ENCODE measurements at regions not wholly inside any gene's neighbourhood (a gene's known extent, or its start where the extent isn't known, plus 50 kb on each side); places are given as distances from the start of the nearest gene placed in this dataset.
A peak's percentile ranks its signal among the peaks of the same experiment; 100 is the strongest.

DNA sequence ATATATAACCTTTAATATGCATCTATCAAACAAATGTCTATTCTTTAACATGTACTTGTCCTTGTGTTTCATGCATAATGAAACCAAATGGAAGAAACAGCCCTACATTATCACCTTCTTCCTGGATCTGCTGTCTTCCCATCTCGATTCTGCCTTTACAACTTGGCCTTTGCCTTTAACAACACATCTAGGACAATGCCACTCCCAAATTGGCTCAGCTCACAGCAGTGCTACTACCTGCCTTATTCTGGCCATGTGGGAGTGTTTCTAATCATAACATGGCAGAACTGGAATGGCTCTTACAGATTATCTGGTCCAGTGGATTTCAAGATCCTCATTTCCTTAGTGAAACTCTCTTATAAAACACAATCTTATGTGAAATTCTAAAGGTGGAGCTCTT, 176.5 kb downstream of the CARTPT start:
- no peak for DNase-seq
- no peaks in the 10 kb centered on the region for H3K4me1 Mint-ChIP-seq
- H3K36me3 Mint-ChIP-seq, result no peaks in the 10 kb centered on the region
- H3K27me3 Mint-ChIP-seq, result peaks cover 14% of the 10 kb centered on the region
- H3K27ac Mint-ChIP-seq, result no peak overlapping the region
- no peak overlapping the region for H3K4me3 Mint-ChIP-seq
- H3K9me3 Mint-ChIP-seq, result no peaks in the 10 kb centered on the region

DNA sequence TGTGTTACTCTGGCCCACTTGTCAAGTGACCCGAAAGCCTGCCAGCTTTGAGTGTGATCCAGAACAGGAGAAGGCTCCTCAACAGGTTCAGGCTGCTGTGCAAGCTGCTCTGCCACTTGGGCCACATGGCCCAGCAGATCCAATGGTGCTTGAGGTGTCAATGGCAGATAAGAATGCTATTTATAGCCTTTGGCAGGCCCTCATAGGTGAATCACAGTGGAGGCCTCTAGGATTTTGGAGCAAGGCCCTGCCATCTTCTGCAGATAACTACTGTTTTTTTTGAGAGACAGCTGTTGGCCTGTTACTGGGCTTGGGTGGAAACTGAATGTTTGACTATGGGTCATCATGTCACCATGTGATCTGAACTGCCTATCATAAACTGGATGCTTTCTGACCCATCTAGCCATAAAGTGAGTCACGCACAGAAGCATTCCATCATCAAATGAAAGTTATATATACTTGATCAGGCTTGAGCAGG, 180.8 kb downstream of the CARTPT start:
- H3K4me3 Mint-ChIP-seq, result no peak overlapping the region
- no peak overlapping the region for H3K27ac Mint-ChIP-seq
- H3K27me3 Mint-ChIP-seq, result peaks cover 7% of the 10 kb centered on the region
- no peaks in the 10 kb centered on the region for H3K4me1 Mint-ChIP-seq
- DNase-seq, result no peak
- no peaks in the 10 kb centered on the region for H3K9me3 Mint-ChIP-seq
- no peaks in the 10 kb centered on the region for H3K36me3 Mint-ChIP-seq

DNA sequence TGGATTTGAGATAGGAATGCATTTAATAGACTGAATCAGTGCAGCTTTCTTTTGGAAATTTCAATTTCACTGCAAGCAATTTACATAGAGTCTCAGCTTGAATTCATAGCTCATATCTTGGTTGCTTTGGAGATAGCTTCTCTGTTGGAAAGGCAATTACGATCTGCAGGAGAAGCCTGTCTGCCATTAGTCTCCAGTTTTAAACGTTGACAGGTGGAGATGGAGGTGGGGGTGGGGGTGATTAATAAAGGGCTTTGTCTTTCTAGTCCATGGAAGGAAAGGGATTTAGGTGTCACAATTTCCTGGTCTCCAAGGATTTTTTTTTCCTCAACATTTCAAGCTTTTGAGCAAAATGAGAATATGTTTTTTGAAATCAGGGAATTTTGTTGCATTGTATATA, 184.7 kb downstream of the CARTPT start:
- H3K9me3 Mint-ChIP-seq, result no peaks in the 10 kb centered on the region
- H3K36me3 Mint-ChIP-seq, result no peaks in the 10 kb centered on the region
- H3K27ac Mint-ChIP-seq, result no peak overlapping the region
- no peak overlapping the region for H3K4me3 Mint-ChIP-seq
- DNase-seq, result no peak
- H3K4me1 Mint-ChIP-seq, result no peaks in the 10 kb centered on the region
- H3K27me3 Mint-ChIP-seq, result peaks cover 5% of the 10 kb centered on the region

DNA sequence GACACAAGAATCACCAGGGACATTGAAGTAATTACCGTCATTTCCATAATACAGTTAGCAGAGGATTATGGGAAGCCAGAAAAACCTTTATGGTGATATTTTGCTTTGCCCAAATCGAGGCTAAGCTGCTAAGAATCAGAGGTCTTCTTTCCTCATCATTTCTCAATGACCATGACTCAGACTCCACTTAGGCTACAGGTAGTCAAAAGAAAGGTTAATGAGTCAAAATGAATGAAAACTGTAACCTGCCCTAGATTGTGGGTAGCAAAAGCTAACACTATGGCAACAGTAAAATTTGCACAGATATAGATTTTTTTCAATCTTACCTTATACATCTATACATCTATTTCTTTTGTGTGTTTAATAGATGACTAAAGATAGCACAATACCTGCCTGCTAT, 185.8 kb downstream of the CARTPT start:
- Mint-ChIP-seq H3K36me3 (no peaks in the 10 kb centered on the region), H3K27ac (no peak overlapping the region)

DNA sequence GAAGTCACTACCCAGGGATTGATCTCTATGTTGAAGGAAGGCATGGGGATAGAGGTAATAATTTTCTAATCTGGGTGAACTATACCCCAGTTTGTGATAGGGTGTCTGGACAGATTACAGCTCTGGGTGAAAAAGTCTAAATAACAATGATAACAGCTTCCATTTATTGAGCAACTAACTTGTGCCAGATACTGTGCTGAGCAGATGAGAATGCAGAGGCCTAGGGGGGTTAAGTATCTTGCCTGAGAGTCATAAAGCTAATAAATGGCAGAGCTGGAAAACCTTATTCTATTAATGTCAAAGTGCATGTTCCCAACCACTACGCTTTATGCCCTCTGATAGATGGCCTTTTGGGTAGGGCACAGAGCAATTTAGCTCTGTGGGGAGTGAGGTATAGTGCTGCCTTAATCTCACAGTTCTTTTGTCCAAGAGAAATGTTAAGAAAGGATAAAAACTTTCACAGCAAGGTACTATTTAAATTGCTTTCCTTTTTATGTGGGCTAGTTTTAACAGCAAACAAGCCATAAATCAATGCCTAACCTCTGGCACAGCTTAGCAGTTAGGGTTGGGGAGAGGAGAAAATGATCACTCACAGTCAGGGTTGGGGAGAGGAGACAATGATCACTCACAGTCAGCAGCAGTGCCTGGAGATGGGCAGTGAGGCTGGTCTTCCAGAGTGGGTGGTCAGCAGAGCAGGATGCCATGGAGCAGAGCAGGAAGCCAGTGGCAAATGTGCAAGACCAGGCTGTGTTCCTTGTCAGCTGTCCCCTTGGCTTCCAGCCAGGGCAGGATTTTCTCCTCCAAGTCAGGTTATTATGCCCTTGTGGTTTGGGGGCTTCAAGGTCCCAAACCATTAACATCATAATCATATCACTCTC, 187.0 kb downstream of the CARTPT start:
- no peak for DNase-seq
- no peak overlapping the region for H3K4me3 Mint-ChIP-seq
- no peak overlapping the region for H3K27ac Mint-ChIP-seq
- no peaks in the 10 kb centered on the region for H3K9me3 Mint-ChIP-seq
- no peaks in the 10 kb centered on the region for H3K4me1 Mint-ChIP-seq
- H3K36me3 Mint-ChIP-seq, result no peaks in the 10 kb centered on the region
- H3K27me3 Mint-ChIP-seq, result no peaks in the 10 kb centered on the region

More for the DNA sequence above, 185.8 kb downstream of the CARTPT start:
- peaks cover 5% of the 10 kb centered on the region for H3K27me3 Mint-ChIP-seq
- H3K4me1 Mint-ChIP-seq, result no peaks in the 10 kb centered on the region
- no peak for DNase-seq
- no peak overlapping the region for H3K4me3 Mint-ChIP-seq
- H3K9me3 Mint-ChIP-seq, result no peaks in the 10 kb centered on the region

DNA sequence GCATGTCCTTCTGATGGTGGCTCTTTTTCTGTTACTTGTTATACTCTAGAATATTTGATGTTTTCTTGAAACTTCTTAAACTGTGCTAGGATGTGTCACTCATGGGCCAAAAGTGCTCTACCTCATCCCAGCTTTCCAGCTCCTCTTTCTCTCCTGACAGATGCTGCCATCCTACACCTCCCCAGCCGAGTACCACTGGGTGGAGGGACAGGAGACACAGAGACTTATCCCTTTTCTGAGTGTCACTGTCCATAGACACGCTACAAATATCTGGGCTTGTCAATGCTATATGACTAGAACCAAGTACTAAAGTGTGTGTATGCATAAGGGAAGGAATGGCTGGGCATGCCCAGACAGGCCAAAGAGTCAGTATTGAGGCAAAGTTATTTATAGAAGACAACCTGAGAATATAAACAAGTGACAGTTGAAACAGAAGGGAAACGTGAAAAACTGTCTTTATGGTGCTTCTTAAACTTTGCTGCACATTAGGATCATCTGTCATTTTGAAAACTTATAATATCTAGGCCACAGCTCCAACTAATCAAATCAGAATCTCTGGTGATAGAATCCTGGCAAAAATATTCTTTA, 188.0 kb downstream of the CARTPT start:
- Mint-ChIP-seq H3K9me3 (no peaks in the 10 kb centered on the region), H3K27ac (no peak overlapping the region), H3K36me3 (no peaks in the 10 kb centered on the region), H3K4me3 (no peak overlapping the region), H3K4me1 (no peaks in the 10 kb centered on the region), H3K27me3 (no peaks in the 10 kb centered on the region)
- no peak for DNase-seq

DNA sequence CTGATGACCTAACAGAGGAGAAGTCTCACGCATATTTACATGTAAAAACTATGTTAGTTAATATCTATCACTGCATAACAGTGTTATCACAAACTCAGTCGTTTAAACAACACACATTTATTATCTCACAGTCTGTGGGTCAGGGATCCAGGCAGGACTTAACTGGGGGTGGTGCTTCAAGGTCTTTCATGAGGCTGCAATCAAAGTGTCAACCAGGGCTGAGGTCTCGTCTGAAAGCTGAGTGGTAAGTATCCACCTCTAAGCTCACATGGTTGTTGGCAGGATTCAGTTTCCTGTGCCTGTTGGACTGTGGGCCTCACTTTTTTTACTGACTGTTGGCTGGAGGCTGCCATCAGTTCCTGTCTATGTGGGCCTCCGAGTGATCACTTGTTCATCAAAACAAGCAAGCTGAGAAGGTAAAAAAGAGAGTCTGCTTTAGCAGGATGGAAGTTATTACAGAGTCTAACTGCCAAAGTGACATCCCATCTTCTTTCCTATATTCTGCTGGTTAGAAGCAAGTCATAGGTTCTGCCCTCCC, 188.6 kb downstream of the CARTPT start:
- no peaks in the 10 kb centered on the region for H3K9me3 Mint-ChIP-seq
- H3K36me3 Mint-ChIP-seq, result no peaks in the 10 kb centered on the region
- H3K4me1 Mint-ChIP-seq, result no peaks in the 10 kb centered on the region
- H3K27me3 Mint-ChIP-seq, result no peaks in the 10 kb centered on the region
- H3K27ac Mint-ChIP-seq, result no peak overlapping the region
- no peak for DNase-seq
- H3K4me3 Mint-ChIP-seq, result no peak overlapping the region

DNA sequence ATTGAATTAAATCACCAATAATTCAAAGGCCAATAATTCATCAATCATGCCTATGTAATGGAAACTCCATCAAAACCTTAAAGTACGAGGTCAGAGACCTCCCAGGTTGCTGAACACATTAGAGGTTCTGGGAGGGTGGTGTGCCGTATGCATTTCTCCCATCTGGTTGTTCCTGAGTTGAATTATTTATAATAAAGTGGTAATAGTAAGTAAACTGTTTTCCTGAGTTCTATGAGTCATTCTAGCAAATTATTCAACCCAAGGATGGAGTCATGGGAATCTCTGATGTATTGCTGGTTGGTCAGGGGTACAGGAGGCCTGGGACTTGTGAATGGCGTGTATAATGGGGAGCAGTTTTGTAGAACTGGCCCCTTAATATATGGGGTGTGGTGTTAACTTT, 191.7 kb downstream of the CARTPT start:
- Mint-ChIP-seq H3K27ac (no peak overlapping the region), H3K4me1 (no peaks in the 10 kb centered on the region), H3K9me3 (no peaks in the 10 kb centered on the region), H3K27me3 (peaks cover 13% of the 10 kb centered on the region), H3K4me3 (no peak overlapping the region), H3K36me3 (no peaks in the 10 kb centered on the region)
- no peak for DNase-seq

DNA sequence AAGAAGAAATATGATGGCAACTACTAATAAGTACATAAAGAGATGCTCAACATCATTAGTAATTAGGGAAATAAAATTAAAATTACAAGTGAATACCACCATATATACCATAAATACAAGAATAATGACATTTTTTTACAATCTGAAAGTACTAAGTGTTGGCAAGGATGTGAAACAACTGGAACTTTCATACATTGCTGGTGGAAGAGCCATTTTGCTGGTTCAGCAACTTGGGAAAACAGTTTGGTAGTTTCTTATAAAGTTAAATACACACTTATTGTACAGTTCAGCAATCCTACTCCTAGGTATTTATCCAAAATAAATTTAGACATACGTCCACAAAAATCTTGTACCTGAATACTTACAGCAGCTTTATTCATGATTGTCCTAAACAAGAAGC, 192.9 kb downstream of the CARTPT start:
- Mint-ChIP-seq H3K36me3 (no peaks in the 10 kb centered on the region), H3K27ac (no peak overlapping the region), H3K27me3 (peaks cover 21% of the 10 kb centered on the region), H3K4me3 (no peak overlapping the region), H3K4me1 (no peaks in the 10 kb centered on the region), H3K9me3 (no peaks in the 10 kb centered on the region)
- DNase-seq, result no peak

DNA sequence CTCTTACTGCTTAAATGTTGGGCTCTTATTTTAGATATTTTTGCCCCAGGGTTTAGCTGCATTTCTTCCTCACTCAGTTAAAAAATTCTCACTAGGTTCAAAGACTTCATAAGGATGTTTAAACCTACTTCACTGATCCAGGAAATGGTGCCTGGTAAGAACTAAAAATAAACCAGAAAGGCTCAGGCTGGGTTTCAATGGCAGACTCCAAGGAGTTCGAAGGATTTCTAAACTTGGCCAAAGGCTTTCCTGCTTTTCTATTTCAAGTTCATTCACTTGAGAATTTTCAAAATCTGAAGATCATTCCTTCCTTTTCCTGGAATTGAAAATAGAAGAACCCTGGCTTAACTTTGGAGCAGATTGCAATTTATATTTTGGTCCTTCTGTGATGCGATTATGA, 193.0 kb upstream of the MAP1B start:
- Mint-ChIP-seq H3K9me3 (peaks cover 6% of the 10 kb centered on the region), H3K4me1 (no peaks in the 10 kb centered on the region), H3K36me3 (no peaks in the 10 kb centered on the region), H3K27ac (no peak overlapping the region), H3K4me3 (no peak overlapping the region), H3K27me3 (peaks cover 21% of the 10 kb centered on the region)
- DNase-seq, result no peak

DNA sequence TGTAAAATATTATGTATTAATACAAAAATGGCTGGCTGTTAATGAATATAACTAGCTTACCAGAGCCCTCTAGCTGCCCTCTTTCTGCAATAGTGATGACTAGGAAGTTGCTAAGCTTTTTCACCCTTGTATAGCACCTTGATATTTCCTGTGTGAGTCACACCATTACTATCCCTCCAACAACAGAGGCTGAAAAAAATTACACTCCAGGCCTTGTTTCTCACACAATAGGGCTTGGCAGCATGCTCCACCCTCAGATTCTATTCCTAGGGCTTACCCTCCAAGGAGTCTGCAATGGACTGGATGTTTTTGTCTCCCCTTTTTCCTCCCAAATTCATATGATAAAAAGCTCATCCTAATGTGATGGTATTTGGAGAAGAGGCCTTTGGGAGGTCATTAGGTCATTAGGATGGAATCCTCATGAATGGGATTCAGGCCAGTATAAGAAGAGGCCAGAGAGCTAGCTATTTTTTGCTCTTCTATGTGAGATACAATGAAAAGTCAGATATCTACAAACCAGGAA, 184.6 kb upstream of the MAP1B start:
- DNase-seq, result no peak
- Mint-ChIP-seq H3K4me3 (no peak overlapping the region), H3K9me3 (peaks cover 10% of the 10 kb centered on the region), H3K36me3 (no peaks in the 10 kb centered on the region), H3K27me3 (peaks cover 15% of the 10 kb centered on the region), H3K4me1 (no peaks in the 10 kb centered on the region), H3K27ac (no peak overlapping the region)

DNA sequence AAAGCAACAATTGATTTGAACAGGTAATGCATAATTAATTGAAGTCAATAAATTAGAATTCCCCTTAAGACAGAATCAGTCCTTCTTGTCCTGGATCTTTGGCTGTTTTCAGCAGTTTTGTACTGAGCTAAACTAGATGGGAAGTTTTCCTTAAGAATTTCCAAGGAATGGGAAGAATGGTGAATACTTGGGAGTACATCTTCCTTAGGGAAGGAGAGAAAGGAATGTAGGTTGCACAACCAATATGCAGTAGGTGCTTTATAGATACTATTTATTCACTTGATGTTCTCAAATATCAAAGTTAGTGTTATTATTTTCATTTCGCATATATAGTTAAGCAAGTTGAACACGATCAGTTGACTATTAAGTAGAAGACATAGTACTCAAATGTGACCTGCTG, 183.5 kb upstream of the MAP1B start:
- H3K4me3 Mint-ChIP-seq, result no peak overlapping the region
- H3K9me3 Mint-ChIP-seq, result peaks cover 11% of the 10 kb centered on the region
- no peak overlapping the region for H3K27ac Mint-ChIP-seq
- H3K36me3 Mint-ChIP-seq, result no peaks in the 10 kb centered on the region
- H3K4me1 Mint-ChIP-seq, result no peaks in the 10 kb centered on the region
- H3K27me3 Mint-ChIP-seq, result peaks cover 15% of the 10 kb centered on the region
- no peak for DNase-seq

DNA sequence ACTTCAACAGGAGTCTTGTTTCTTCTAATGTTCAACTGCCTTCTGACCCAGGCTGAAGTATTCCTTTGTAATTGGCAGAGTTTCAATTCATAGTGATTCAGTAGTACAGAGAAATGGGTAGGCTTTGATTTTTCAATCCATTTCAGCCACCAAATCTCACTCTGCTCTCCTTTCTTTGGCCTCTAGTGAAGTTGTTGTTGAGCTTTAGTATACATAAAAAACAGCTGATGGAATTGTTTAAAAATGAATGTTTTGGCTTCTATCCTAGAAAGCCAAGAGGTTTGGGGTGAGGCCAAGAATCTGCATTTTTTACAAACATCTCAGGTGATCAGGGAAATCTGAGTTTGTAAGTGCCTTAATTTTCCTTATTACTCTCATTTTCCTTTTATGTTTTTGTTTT, 182.9 kb upstream of the MAP1B start:
- Mint-ChIP-seq H3K4me3 (no peak overlapping the region), H3K36me3 (no peaks in the 10 kb centered on the region), H3K27ac (no peak overlapping the region), H3K4me1 (no peaks in the 10 kb centered on the region), H3K27me3 (peaks cover 15% of the 10 kb centered on the region), H3K9me3 (peaks cover 11% of the 10 kb centered on the region)
- no peak for DNase-seq

DNA sequence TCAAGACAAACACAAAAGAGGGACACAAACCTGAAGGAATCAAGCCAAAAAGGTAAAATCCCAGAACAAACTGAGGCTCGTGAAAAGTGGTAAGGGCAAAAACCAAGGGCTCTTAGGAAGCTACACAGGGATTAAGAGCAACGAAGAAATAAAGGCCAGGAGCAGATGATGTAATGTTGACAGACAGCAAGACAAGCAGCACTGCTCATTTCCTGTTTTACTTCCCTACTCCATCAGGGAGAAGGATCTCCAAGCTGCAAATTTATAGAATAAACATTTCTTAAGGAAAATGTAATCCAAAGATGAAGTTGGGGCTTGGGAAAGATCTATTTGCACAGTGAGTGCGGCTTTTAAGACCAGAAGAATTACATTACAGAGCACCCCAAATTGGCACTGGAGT, 182.3 kb upstream of the MAP1B start:
- no peaks in the 10 kb centered on the region for H3K4me1 Mint-ChIP-seq
- H3K9me3 Mint-ChIP-seq, result peaks cover 11% of the 10 kb centered on the region
- no peaks in the 10 kb centered on the region for H3K36me3 Mint-ChIP-seq
- H3K4me3 Mint-ChIP-seq, result no peak overlapping the region
- peak overlapping the region; percentile 14 for H3K27ac Mint-ChIP-seq
- H3K27me3 Mint-ChIP-seq, result peaks cover 15% of the 10 kb centered on the region
- no peak for DNase-seq

DNA sequence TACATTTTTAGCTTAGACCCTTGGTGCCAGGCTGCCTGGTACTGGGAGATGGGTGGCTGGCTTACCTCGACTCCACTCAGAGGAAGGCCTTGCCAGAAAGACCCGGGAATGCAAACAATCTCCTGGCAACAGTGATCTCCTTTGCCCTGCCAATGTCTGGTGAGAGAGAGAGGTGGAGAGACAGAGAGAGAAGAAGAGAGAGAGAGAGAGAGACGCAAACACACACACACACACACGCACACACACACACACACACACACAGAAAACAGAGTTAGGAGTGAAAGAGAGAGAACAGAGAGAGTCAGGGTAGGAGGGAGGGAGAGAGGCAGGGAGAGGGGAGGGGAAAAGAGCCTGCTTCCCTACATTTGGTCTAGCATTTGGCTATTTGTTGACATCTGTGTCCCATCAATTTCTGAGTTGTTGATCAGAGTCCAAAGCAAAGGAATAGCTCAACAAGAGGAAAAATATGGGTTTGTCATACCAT, 181.6 kb upstream of the MAP1B start:
- Mint-ChIP-seq H3K27me3 (peaks cover 16% of the 10 kb centered on the region), H3K9me3 (peaks cover 11% of the 10 kb centered on the region)

More for the DNA sequence above, 181.6 kb upstream of the MAP1B start:
- no peak overlapping the region for H3K4me3 Mint-ChIP-seq
- no peak overlapping the region for H3K27ac Mint-ChIP-seq
- H3K4me1 Mint-ChIP-seq, result no peaks in the 10 kb centered on the region
- no peaks in the 10 kb centered on the region for H3K36me3 Mint-ChIP-seq
- DNase-seq, result no peak
